HEK293 (cell line): ENCODE measurements at regions not wholly inside any gene's neighbourhood (a gene's known extent, or its start where the extent isn't known, plus 50 kb on each side); places are given as distances from the start of the nearest gene placed in this dataset.

Source experiments
- CTCF ChIA-PET: fragments of 350-600 bp; formaldehyde crosslinking; extraction: SDS; loops from one replicate; lab custom pipeline; 2021; ENCODE audit warnings: antibody characterized with exemption; lab: Yijun Ruan, JAX
- POLR2A ChIA-PET: fragments of 300-600 bp; formaldehyde crosslinking; extraction: SDS; loops from one replicate; lab custom pipeline; 2020; ENCODE audit warnings: antibody characterized with exemption, inconsistent platforms; lab: Yijun Ruan, JAX
- H3K27ac ChIP-seq: fragments of 200-500 bp; sonication (Bioruptor generic); 2 replicates; pipeline ENCODE4 v1.5.1; 2014; ENCODE audit warnings: low read depth, low read length, control low read depth, inconsistent platforms; ENCODE audit errors: extremely low read depth
- H3K36me3 ChIP-seq, 2 experiments: fragments of 200-500 bp in 1 of 2; sonication (Bioruptor generic) in 1 of 2; 1 replicate in 1 of 2; 2 replicates in 1 of 2; pipeline ENCODE4 v1.5.1; 2014 to 2017; ENCODE audit warnings: inconsistent platforms in 2 of 2, low read length in 2 of 2; ENCODE audit not compliant: control insufficient read depth in 2 of 2, insufficient read depth in 1 of 2
- H3K4me1 ChIP-seq: fragments of 200-500 bp; sonication (Bioruptor generic); 2 replicates; pipeline ENCODE4 v1.5.1; 2014; ENCODE audit warnings: mild to moderate bottlenecking, low read length, inconsistent platforms; ENCODE audit not compliant: control insufficient read depth, insufficient read depth
- H3K4me3 ChIP-seq: 2 replicates; pipeline ENCODE4 v1.5.1; 2011; ENCODE audit warnings: low read depth, mild to moderate bottlenecking, control low read depth, low read length, moderate library complexity
- H3K9me3 ChIP-seq: fragments of 200-500 bp; sonication (Bioruptor generic); 2 replicates; pipeline ENCODE4 v1.5.1; 2014; ENCODE audit warnings: low read depth, low read length, inconsistent platforms; ENCODE audit not compliant: control insufficient read depth, insufficient read depth
- EGR2 ChIP-seq: fragments of 450-650 bp; formaldehyde crosslinking; IDR thresholded peaks from 2 replicates; pipeline ENCODE4 v1.5.1; 2016; ENCODE audit warnings: low read depth, missing biosample characterization, missing genetic modification characterization
- FEZF1 ChIP-seq: fragments of 450-650 bp; formaldehyde crosslinking; IDR thresholded peaks from 2 replicates; pipeline ENCODE4 v1.5.1; 2016; ENCODE audit warnings: missing biosample characterization, missing genetic modification characterization
- IKZF3 ChIP-seq: fragments of 450-650 bp; IDR thresholded peaks from 2 replicates; pipeline ENCODE4 v1.5.0; 2018; ENCODE audit warnings: missing biosample characterization, mild to moderate bottlenecking, missing genetic modification characterization, moderate library complexity
- PBX3 ChIP-seq: sonication (generic); formaldehyde crosslinking; IDR thresholded peaks from 2 replicates; pipeline ENCODE4 v1.8.1; 2022; ENCODE audit warnings: mild to moderate bottlenecking, moderate library complexity, missing genetic modification reagents
- PRDM1 ChIP-seq: fragments of 450-650 bp; formaldehyde crosslinking; IDR thresholded peaks from 2 replicates; pipeline ENCODE4; 2016; ENCODE audit warnings: missing biosample characterization, missing genetic modification characterization
- PRDM4 ChIP-seq: fragments of 450-650 bp; formaldehyde crosslinking; IDR thresholded peaks from 2 replicates; pipeline ENCODE4 v1.5.1; 2017; ENCODE audit warnings: missing biosample characterization, missing genetic modification characterization
- TSHZ1 ChIP-seq: fragments of 450-650 bp; formaldehyde crosslinking; IDR thresholded peaks from 2 replicates; pipeline ENCODE4 v1.5.1; 2016; ENCODE audit warnings: missing biosample characterization, missing genetic modification characterization, borderline replicate concordance
- ZBTB20 ChIP-seq: fragments of 450-650 bp; formaldehyde crosslinking; IDR thresholded peaks from 2 replicates; pipeline ENCODE4 v1.5.1; 2016; ENCODE audit warnings: missing biosample characterization, missing genetic modification characterization
- ZFP69B ChIP-seq: fragments of 450-650 bp; formaldehyde crosslinking; IDR thresholded peaks from 2 replicates; pipeline ENCODE4 v1.5.1; 2016; ENCODE audit warnings: missing biosample characterization, missing genetic modification characterization
- ZNF175 ChIP-seq: fragments of 450-650 bp; formaldehyde crosslinking; IDR thresholded peaks from 2 replicates; pipeline ENCODE4 v1.5.1; 2016; ENCODE audit warnings: missing biosample characterization, missing genetic modification characterization
- ZNF211 ChIP-seq: fragments of 450-650 bp; formaldehyde crosslinking; IDR thresholded peaks from 2 replicates; pipeline ENCODE4 v1.5.1; 2016; ENCODE audit warnings: low read depth, missing biosample characterization, missing genetic modification characterization
- ZNF37A ChIP-seq: fragments of 450-650 bp; IDR thresholded peaks from 2 replicates; pipeline ENCODE4 v1.5.1; 2018; ENCODE audit warnings: missing biosample characterization, missing genetic modification characterization
- ZNF501 ChIP-seq: fragments of 450-650 bp; formaldehyde crosslinking; IDR thresholded peaks from 2 replicates; pipeline ENCODE4 v1.5.1; 2016; ENCODE audit warnings: missing biosample characterization, missing genetic modification characterization
- ZNF518A ChIP-seq: fragments of 450-650 bp; formaldehyde crosslinking; conservative IDR thresholded peaks from 2 replicates; pipeline ENCODE4 v1.5.1; 2016; ENCODE audit warnings: low read depth, missing biosample characterization, missing genetic modification characterization
- ZNF521 ChIP-seq: fragments of 450-650 bp; formaldehyde crosslinking; IDR thresholded peaks from 2 replicates; pipeline ENCODE4 v1.5.1; 2017; ENCODE audit warnings: missing biosample characterization, mild to moderate bottlenecking, missing genetic modification characterization
- ZNF544 ChIP-seq: fragments of 450-650 bp; formaldehyde crosslinking; IDR thresholded peaks from 2 replicates; pipeline ENCODE4 v1.5.0; 2017; ENCODE audit warnings: missing biosample characterization, missing genetic modification characterization
- ZNF560 ChIP-seq: fragments of 450-650 bp; formaldehyde crosslinking; IDR thresholded peaks from 2 replicates; pipeline ENCODE4 v1.5.1; 2017; ENCODE audit warnings: missing biosample characterization, missing genetic modification characterization, borderline replicate concordance
- ZNF585B ChIP-seq: fragments of 450-650 bp; formaldehyde crosslinking; IDR thresholded peaks from 2 replicates; pipeline ENCODE4 v1.5.1; 2016; ENCODE audit warnings: missing biosample characterization, missing genetic modification characterization
- ZNF623 ChIP-seq: fragments of 450-650 bp; formaldehyde crosslinking; IDR thresholded peaks from 2 replicates; pipeline ENCODE4 v1.5.1; 2016; ENCODE audit warnings: missing biosample characterization, missing genetic modification characterization
- ZNF677 ChIP-seq: fragments of 450-650 bp; IDR thresholded peaks from 2 replicates; pipeline ENCODE4 v1.5.0; 2018; ENCODE audit warnings: missing biosample characterization, mild to moderate bottlenecking, missing genetic modification characterization, moderate library complexity
- ZNF747 ChIP-seq: fragments of 450-650 bp; formaldehyde crosslinking; IDR thresholded peaks from 2 replicates; pipeline ENCODE4 v1.5.1; 2016; ENCODE audit warnings: missing biosample characterization, missing genetic modification characterization
- ZNF791 ChIP-seq: fragments of 450-650 bp; formaldehyde crosslinking; IDR thresholded peaks from 2 replicates; pipeline ENCODE4 v1.5.1; 2016; ENCODE audit warnings: missing biosample characterization, missing genetic modification characterization
- ZSCAN16 ChIP-seq: fragments of 450-650 bp; formaldehyde crosslinking; IDR thresholded peaks from 2 replicates; pipeline ENCODE4 v1.5.1; 2016; ENCODE audit warnings: missing biosample characterization, missing genetic modification characterization

GRCh38 chr11:42344204-42344792, 884.8 kb upstream of the LRRC4C start:
- ChIA-PET CTCF (no interaction called here), POLR2A (no interaction called here)
- Histone ChIP-seq H3K9me3 (no peaks in the 10 kb centered on the region), H3K27ac (no peak overlapping the region), H3K4me3 (no peak overlapping the region), H3K4me1 (no peaks in the 10 kb centered on the region), H3K36me3 (no peaks in the 10 kb centered on the region)
- TF ChIP-seq ZNF585B (tag by site-specific recombination) (no peak), TSHZ1 (tag by site-specific recombination) (no peak), PBX3 (CRISPR knock-in tag) (no peak), ZNF518A (tag by site-specific recombination) (no peak), ZFP69B (tag by site-specific recombination) (no peak), ZNF791 (tag by site-specific recombination) (no peak), FEZF1 (tag by site-specific recombination) (no peak), PRDM1 (tag by site-specific recombination) (no peak), PRDM4 (tag by site-specific recombination) (no peak), ZNF544 (tag by site-specific recombination) (no peak), ZNF521 (tag by site-specific recombination) (no peak)

- H3K4me3 ChIP-seq = no peak overlapping the region
- no peaks in the 10 kb centered on the region for H3K36me3 ChIP-seq
- ChIA-PET POLR2A (no interaction called here), CTCF (no interaction called here)
- no peaks in the 10 kb centered on the region for H3K9me3 ChIP-seq
- no peaks in the 10 kb centered on the region for H3K4me1 ChIP-seq
- no peak overlapping the region for H3K27ac ChIP-seq
- TF ChIP-seq ZSCAN16 (tag by site-specific recombination) (no peak), IKZF3 (no peak), ZNF677 (no peak), ZNF37A (tag by site-specific recombination) (no peak), EGR2 (tag by site-specific recombination) (no peak), ZBTB20 (no peak), ZNF211 (tag by site-specific recombination) (no peak), ZNF175 (tag by site-specific recombination) (no peak), ZNF501 (tag by site-specific recombination) (no peak), ZNF560 (tag by site-specific recombination) (no peak), ZNF747 (tag by site-specific recombination) (no peak), ZNF623 (tag by site-specific recombination) (no peak)
Measured at GRCh38 chr11:42345933-42346332, 886.5 kb upstream of the LRRC4C start.
